Neural cell (in vitro differentiated cells): ENCODE measurements at regions not wholly inside any gene's neighbourhood (a gene's known extent, or its start where the extent isn't known, plus 50 kb on each side); places are given as distances from the start of the nearest gene placed in this dataset.

Experiments used
- H2AFZ ChIP-seq: fragments of 200-600, 300-800 bp; sonication (generic), shearing (Covaris generic); 2 replicates; pipeline ENCODE4 v1.6.0; 2014; ENCODE audit warnings: low read depth, mild to moderate bottlenecking, antibody characterized with exemption, low read length, moderate library complexity
- H3F3A ChIP-seq: fragments of 200-600 bp; shearing (Covaris generic); 2 replicates; pipeline ENCODE4 v1.6.1; 2016; ENCODE audit warnings: mild to moderate bottlenecking, moderate library complexity, mixed read lengths, antibody characterized with exemption, low read length; ENCODE audit not compliant: insufficient read depth, poor library complexity, severe bottlenecking
- H3K27ac ChIP-seq: fragments of 200-600, 300-800 bp; sonication (generic), shearing (Covaris generic); 2 replicates; pipeline ENCODE4 v1.5.1; 2014; ENCODE audit warnings: mild to moderate bottlenecking, low read length, moderate library complexity
- H3K27me3 ChIP-seq: fragments of 300-800, 200-600 bp; sonication (generic), shearing (Covaris generic); 2 replicates; pipeline ENCODE4 v1.6.0; 2014; ENCODE audit warnings: mild to moderate bottlenecking, low read depth, low read length, moderate library complexity; ENCODE audit not compliant: insufficient read depth
- H3K36me3 ChIP-seq: fragments of 300-800, 200-600 bp; sonication (generic), shearing (Covaris generic); 2 replicates; pipeline ENCODE4 v1.5.1; 2014; ENCODE audit warnings: mild to moderate bottlenecking, antibody characterized with exemption, low read length, moderate library complexity; ENCODE audit not compliant: insufficient read depth
- H3K4me2 ChIP-seq: fragments of 300-800, 200-600 bp; sonication (generic), shearing (Covaris generic); 2 replicates; pipeline ENCODE4 v1.6.0; 2014; ENCODE audit warnings: mild to moderate bottlenecking, low read length
- H3K4me3 ChIP-seq: fragments of 300-800, 200-600 bp; sonication (generic), shearing (Covaris generic); 2 replicates; pipeline ENCODE4 v1.5.1; 2014; ENCODE audit warnings: mild to moderate bottlenecking, low read length, moderate library complexity
- H3K79me2 ChIP-seq: fragments of 200-600 bp; shearing (Covaris generic); replicated peaks from 2 replicates; pipeline ENCODE4 v1.6.0; 2014; ENCODE audit warnings: mild to moderate bottlenecking, low read length, moderate library complexity; ENCODE audit not compliant: insufficient read depth
- H3K9ac ChIP-seq: fragments of 300-800, 200-600 bp; sonication (generic), shearing (Covaris generic); 2 replicates; pipeline ENCODE4 v1.6.1; 2016; ENCODE audit warnings: mild to moderate bottlenecking, low read length, mixed read lengths
- H3K9me2 ChIP-seq: fragments of 200-600 bp; shearing (Covaris generic); 2 replicates; pipeline ENCODE4 v1.6.1; 2016; ENCODE audit warnings: mild to moderate bottlenecking, low read length, mixed read lengths; ENCODE audit not compliant: insufficient read depth
- H3K9me3 ChIP-seq: fragments of 200-600, 300-800 bp; sonication (generic), shearing (Covaris generic); 2 replicates; pipeline ENCODE4 v1.6.1; 2016; ENCODE audit warnings: mild to moderate bottlenecking, mixed run types, low read length, moderate library complexity, mixed read lengths
- H4K20me1 ChIP-seq: fragments of 200-600 bp; shearing (Covaris generic); 2 replicates; pipeline ENCODE4 v1.6.1; 2016; ENCODE audit warnings: mild to moderate bottlenecking, mixed run types; ENCODE audit not compliant: insufficient read depth
- EZH2 ChIP-seq: fragments of 200-600, 300-800 bp; shearing (Covaris generic), sonication (generic); IDR thresholded peaks from 2 replicates; pipeline ENCODE4 v1.6.1; 2014; ENCODE audit warnings: antibody characterized with exemption, low read length, borderline replicate concordance, mild to moderate bottlenecking; ENCODE audit not compliant: insufficient read depth, poor library complexity, severe bottlenecking
- MXI1 ChIP-seq: fragments of 450-650 bp; conservative IDR thresholded peaks from 2 replicates; pipeline ENCODE4 v1.6.1; 2014; ENCODE audit warnings: antibody characterized with exemption, mild to moderate bottlenecking; ENCODE audit not compliant: poor library complexity, severe bottlenecking
- REST ChIP-seq: IDR thresholded peaks from 2 replicates; pipeline ENCODE4 v1.6.1; 2012; ENCODE audit warnings: borderline replicate concordance
- SMC3 ChIP-seq: fragments of 450-650 bp; conservative IDR thresholded peaks from 2 replicates; pipeline ENCODE4 v1.6.1; 2014; ENCODE audit warnings: antibody characterized with exemption, mild to moderate bottlenecking, moderate library complexity; ENCODE audit not compliant: poor library complexity

GRCh38 chr17:17426184-17426583, 50.6 kb upstream of the MED9 start:
- Histone ChIP-seq H3K27me3 (no peaks in the 10 kb centered on the region), H2AFZ (no peak overlapping the region), H3K9ac (no peak overlapping the region), H3K9me3 (peaks cover 4% of the 10 kb centered on the region), H3K4me2 (no peak overlapping the region), H3K27ac (no peak overlapping the region), H3K79me2 (no peaks in the 10 kb centered on the region), H3K9me2 (no peaks in the 10 kb centered on the region), H4K20me1 (no peaks in the 10 kb centered on the region), H3K36me3 (no peaks in the 10 kb centered on the region), H3K4me3 (no peak overlapping the region), H3F3A (no peaks in the 10 kb centered on the region)
- TF ChIP-seq EZH2 (no peak), REST (no peak), MXI1 (no peak), SMC3 (no peak)
